PFSK-1 (cell line): ENCODE measurements at regions not wholly inside any gene's neighbourhood (a gene's known extent, or its start where the extent isn't known, plus 50 kb on each side); places are given as distances from the start of the nearest gene placed in this dataset.

ENCODE experiments used
- POLR2AphosphoS5 ChIP-seq: IDR thresholded peaks from 2 replicates; pipeline ENCODE4 v1.6.1; 2012; ENCODE audit warnings: low read depth, mild to moderate bottlenecking, control low read depth, low read length, moderate library complexity
- TF ChIP-seq, protein P1 (sequence below), 2 experiments: IDR thresholded peaks; 2 replicates each; pipeline versions ENCODE4 v1.6.1 to v1.8.0; 2011 to 2012; ENCODE audit warnings: low read depth in 2 of 2, low read length in 2 of 2, control low read depth in 1 of 2, inconsistent platforms in 1 of 2, mild to moderate bottlenecking in 1 of 2, moderate library complexity in 1 of 2; ENCODE audit not compliant: insufficient read depth in 1 of 2

DNA sequence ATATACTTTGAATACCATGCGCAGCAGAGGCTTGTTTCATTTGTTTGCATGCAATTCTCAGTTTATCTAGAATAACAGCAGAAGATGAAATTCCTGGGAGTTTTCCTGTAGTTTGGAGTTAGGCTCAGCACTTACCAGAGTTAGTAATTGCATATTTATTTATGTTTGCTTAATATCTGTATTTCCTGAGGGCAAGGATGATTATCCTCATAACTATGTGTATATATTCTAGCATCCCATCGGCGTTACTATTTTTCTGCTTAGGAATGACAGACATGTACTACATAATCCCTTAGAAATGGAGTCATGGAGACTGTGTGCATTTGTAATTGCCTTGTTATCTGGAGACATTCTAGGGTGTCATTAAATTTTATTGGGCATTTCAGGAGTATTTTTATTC is 1184.8 kb downstream of the DTWD2 start:
- no peak for TF ChIP-seq POLR2AphosphoS5
- TF ChIP-seq, protein P1, sequence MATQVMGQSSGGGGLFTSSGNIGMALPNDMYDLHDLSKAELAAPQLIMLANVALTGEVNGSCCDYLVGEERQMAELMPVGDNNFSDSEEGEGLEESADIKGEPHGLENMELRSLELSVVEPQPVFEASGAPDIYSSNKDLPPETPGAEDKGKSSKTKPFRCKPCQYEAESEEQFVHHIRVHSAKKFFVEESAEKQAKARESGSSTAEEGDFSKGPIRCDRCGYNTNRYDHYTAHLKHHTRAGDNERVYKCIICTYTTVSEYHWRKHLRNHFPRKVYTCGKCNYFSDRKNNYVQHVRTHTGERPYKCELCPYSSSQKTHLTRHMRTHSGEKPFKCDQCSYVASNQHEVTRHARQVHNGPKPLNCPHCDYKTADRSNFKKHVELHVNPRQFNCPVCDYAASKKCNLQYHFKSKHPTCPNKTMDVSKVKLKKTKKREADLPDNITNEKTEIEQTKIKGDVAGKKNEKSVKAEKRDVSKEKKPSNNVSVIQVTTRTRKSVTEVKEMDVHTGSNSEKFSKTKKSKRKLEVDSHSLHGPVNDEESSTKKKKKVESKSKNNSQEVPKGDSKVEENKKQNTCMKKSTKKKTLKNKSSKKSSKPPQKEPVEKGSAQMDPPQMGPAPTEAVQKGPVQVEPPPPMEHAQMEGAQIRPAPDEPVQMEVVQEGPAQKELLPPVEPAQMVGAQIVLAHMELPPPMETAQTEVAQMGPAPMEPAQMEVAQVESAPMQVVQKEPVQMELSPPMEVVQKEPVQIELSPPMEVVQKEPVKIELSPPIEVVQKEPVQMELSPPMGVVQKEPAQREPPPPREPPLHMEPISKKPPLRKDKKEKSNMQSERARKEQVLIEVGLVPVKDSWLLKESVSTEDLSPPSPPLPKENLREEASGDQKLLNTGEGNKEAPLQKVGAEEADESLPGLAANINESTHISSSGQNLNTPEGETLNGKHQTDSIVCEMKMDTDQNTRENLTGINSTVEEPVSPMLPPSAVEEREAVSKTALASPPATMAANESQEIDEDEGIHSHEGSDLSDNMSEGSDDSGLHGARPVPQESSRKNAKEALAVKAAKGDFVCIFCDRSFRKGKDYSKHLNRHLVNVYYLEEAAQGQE (IDR thresholded peaks at IDR 0.05; ENCODE audit: insufficient read depth in 1 of 2, low read depth in 2 of 2, low read length in 2 of 2), result no peak
